Upper lobe of left lung (tissue), 6 donors: ENCODE measurements at regions not wholly inside any gene's neighbourhood (a gene's known extent, or its start where the extent isn't known, plus 50 kb on each side); places are given as distances from the start of the nearest gene placed in this dataset.

Source experiments
- ATAC-seq, 2 donors: fragments of 200-7000 bp; cut with Tn5 transposase; one replicate each; pipeline ENCODE4 v1.9.1; 2022; ENCODE audit warnings: mild to moderate bottlenecking in 2 of 2, moderate library complexity in 2 of 2; ENCODE audit not compliant: low FRiP score in 2 of 2
- DNase-seq, 2 donors: peaks; one replicate each; pipeline ENCODE4 v3.0.0-alpha.2; 2019 to 2020
- H3K27ac ChIP-seq, 4 donors: fragments of 200-600 bp; sonication (generic); one replicate each; pipeline ENCODE4 v1.5.1; 2016 to 2019
- H3K27me3 ChIP-seq, 4 donors: fragments of 200-600 bp; sonication (generic); one replicate each; pipeline ENCODE4 v1.5.1; 2017 to 2019
- H3K36me3 ChIP-seq, 4 donors: fragments of 200-600 bp; sonication (generic); one replicate each; pipeline ENCODE4 v1.5.1; 2016 to 2019
- H3K4me1 ChIP-seq, 4 donors: fragments of 200-600 bp; sonication (generic); one replicate each; pipeline ENCODE4 v1.5.1; 2018 to 2019
- H3K4me3 ChIP-seq, 4 donors: fragments of 200-600 bp; sonication (generic); one replicate each; pipeline ENCODE4 v1.5.1; 2017 to 2019; ENCODE audit warnings: mild to moderate bottlenecking in 2 of 4, moderate library complexity in 1 of 4
- H3K9me3 ChIP-seq, 4 donors: fragments of 200-600 bp; sonication (generic); one replicate each; pipeline ENCODE4 v1.5.1; 2018 to 2019
- CTCF ChIP-seq, 6 experiments: fragments of 450-650 bp in 4 of 6; fragments of 200-600 bp in 2 of 6; sonication (generic) in 2 of 6; IDR thresholded peaks; one replicate each; pipeline ENCODE4 v1.5.1; 2016 to 2019; ENCODE audit warnings: antibody characterized with exemption in 6 of 6
- EP300 ChIP-seq, 4 donors: sonication (generic); formaldehyde crosslinking; IDR thresholded peaks; one replicate each; pipeline ENCODE4 v1.5.1; 2017; ENCODE audit warnings: antibody characterized with exemption in 4 of 4, control low read depth in 2 of 4
- POLR2A ChIP-seq, 4 donors: fragments of 450-650 bp; IDR thresholded peaks; one replicate each; pipeline ENCODE4 v1.5.1; 2016 to 2017; ENCODE audit warnings: antibody characterized with exemption in 4 of 4, mild to moderate bottlenecking in 2 of 4
- POLR2AphosphoS5 ChIP-seq, 2 donors: sonication (generic); formaldehyde crosslinking; IDR thresholded peaks; one replicate each; pipeline ENCODE4 v1.5.1; 2017; ENCODE audit warnings: antibody characterized with exemption in 2 of 2
- WGBS, 2 donors: methylation state at CpG; one replicate each; pipeline ENCODE4 v1.1.5; 2017 to 2018; 5-methylcytosine and 5-hydroxymethylcytosine counted together
- donor health status: DM: no; HTN: no; CAD: no; lungs with moderate emphysema.
- donor health status: DM: no; HTN: yes; CAD: no; lungs with severe emphysema.

- Histone ChIP-seq H3K27ac (no peak overlapping the region), H3K4me1 (peaks cover 0 to 6% (median 3%) of the 10 kb centered on the region in 4 donors), H3K27me3 (no peaks in the 10 kb centered on the region), H3K9me3 (peaks cover 5 to 24% (median 11%) of the 10 kb centered on the region in 4 donors), H3K36me3 (no peaks in the 10 kb centered on the region), H3K4me3 (no peak overlapping the region)
- DNase-seq (no peak), ATAC-seq (no peak)
- TF ChIP-seq POLR2A (IDR thresholded peaks at IDR 0.05), result no peak
- 50 to 51% methylated on average over 3 of the region's 3 CpGs for whole genome bisulfite sequencing, 2 donors
These were observed 120.4 kb upstream of the ATF7IP start for GRCh38 chr12:14244876-14245669.

GRCh38 chr12:14247166-14247565 lies 118.3 kb upstream of the ATF7IP start:
- 97 to 98% methylated on average over 4 of the region's 4 CpGs for WGBS, 2 donors
- H3K9me3 ChIP-seq, result peaks cover 5 to 23% (median 10%) of the 10 kb centered on the region in 4 donors
- H3K36me3 ChIP-seq, result no peaks in the 10 kb centered on the region
- H3K4me3 ChIP-seq, result no peak overlapping the region
- TF ChIP-seq POLR2A (IDR thresholded peaks at IDR 0.05), result no peak
- no peak for TF ChIP-seq EP300 (IDR thresholded peaks at IDR 0.05)
- no peak for TF ChIP-seq POLR2AphosphoS5 (IDR thresholded peaks at IDR 0.05)
- TF ChIP-seq CTCF (IDR thresholded peaks at IDR 0.05), result no peak
- ATAC-seq (no peak), DNase-seq (no peak)
- no peaks in the 10 kb centered on the region for H3K27me3 ChIP-seq
- no peak overlapping the region for H3K27ac ChIP-seq
- peaks cover 0 to 3% (median 0%) of the 10 kb centered on the region in 4 donors for H3K4me1 ChIP-seq

GRCh38 chr12:14249368-14249767 lies 116.1 kb upstream of the ATF7IP start:
- Histone ChIP-seq H3K27ac (no peak overlapping the region), H3K27me3 (no peaks in the 10 kb centered on the region), H3K4me1 (peaks cover 0 to 3% (median 0%) of the 10 kb centered on the region in 4 donors), H3K9me3 (peaks cover 0 to under 1% (median 0%) of the 10 kb centered on the region in 4 donors), H3K4me3 (no peak overlapping the region), H3K36me3 (no peaks in the 10 kb centered on the region)
- DNase-seq, result no peak
- ATAC-seq, result no peak
- WGBS, 2 donors, result 72 to 77% methylated on average over 4 of the region's 4 CpGs
- TF ChIP-seq POLR2AphosphoS5 (IDR thresholded peaks at IDR 0.05) (no peak), CTCF (IDR thresholded peaks at IDR 0.05) (no peak), POLR2A (IDR thresholded peaks at IDR 0.05) (no peak)

GRCh38 chr12:14252697-14253096 lies 112.8 kb upstream of the ATF7IP start:
- ATAC-seq, result no peak
- 61 to 81% methylated on average over 6 of the region's 6 CpGs for WGBS, 2 donors
- TF ChIP-seq CTCF (IDR thresholded peaks at IDR 0.05) (no peak), POLR2A (IDR thresholded peaks at IDR 0.05) (no peak), EP300 (IDR thresholded peaks at IDR 0.05) (no peak), POLR2AphosphoS5 (IDR thresholded peaks at IDR 0.05) (no peak)

GRCh38 chr12:14253496-14253895 lies 112.0 kb upstream of the ATF7IP start:
- ATAC-seq, result no peak
- WGBS, 2 donors, result 71 to 92% methylated on average over 3 of the region's 3 CpGs
- H3K27me3 ChIP-seq, result peaks cover 0 to 2% (median 0%) of the 10 kb centered on the region in 4 donors
- H3K4me3 ChIP-seq, result no peak overlapping the region
- no peaks in the 10 kb centered on the region for H3K9me3 ChIP-seq
- no peak for DNase-seq
- H3K27ac ChIP-seq, result no peak overlapping the region
- TF ChIP-seq EP300 (IDR thresholded peaks at IDR 0.05) (no peak), CTCF (IDR thresholded peaks at IDR 0.05) (no peak), POLR2AphosphoS5 (IDR thresholded peaks at IDR 0.05) (no peak), POLR2A (IDR thresholded peaks at IDR 0.05) (no peak)
- no peaks in the 10 kb centered on the region for H3K36me3 ChIP-seq
- peaks cover 24 to 34% (median 27%) of the 10 kb centered on the region in 4 donors for H3K4me1 ChIP-seq

More at GRCh38 chr12:14252697-14253096, 112.8 kb upstream of the ATF7IP start:
- Histone ChIP-seq H3K27ac (no peak overlapping the region), H3K9me3 (no peaks in the 10 kb centered on the region), H3K27me3 (peaks cover 0 to 1% (median 0%) of the 10 kb centered on the region in 4 donors), H3K4me1 (peaks cover 16 to 26% (median 19%) of the 10 kb centered on the region in 4 donors), H3K4me3 (no peak overlapping the region), H3K36me3 (no peaks in the 10 kb centered on the region)
- DNase-seq, result no peak
